Liver (tissue), 8 donors: ENCODE measurements at regions not wholly inside any gene's neighbourhood (a gene's known extent, or its start where the extent isn't known, plus 50 kb on each side); places are given as distances from the start of the nearest gene placed in this dataset.

Experiments
- DNase-seq: peaks from one replicate; pipeline ENCODE4 v3.0.0-alpha.2; 2017; ENCODE audit warnings: low spot score
- H3K27ac ChIP-seq, 2 donors: one replicate each; pipeline ENCODE4 v1.7.0; 2013; ENCODE audit warnings: inconsistent platforms in 2 of 2, low read length in 2 of 2, control low read depth in 1 of 2, low read depth in 1 of 2, mild to moderate bottlenecking in 1 of 2
- H3K27me3 ChIP-seq, 4 donors: one replicate each; pipeline versions ENCODE4 v1.6.1 to v1.7.0; 2013; ENCODE audit warnings: low read length in 3 of 4, inconsistent platforms in 1 of 4, mild to moderate bottlenecking in 1 of 4, moderate library complexity in 1 of 4; ENCODE audit not compliant: control insufficient read depth in 4 of 4, insufficient read depth in 4 of 4
- H3K36me3 ChIP-seq, 4 donors: one replicate each; pipeline versions ENCODE4 v1.6.1 to v1.7.0; 2013; ENCODE audit warnings: low read length in 3 of 4, mild to moderate bottlenecking in 3 of 4, low read depth in 1 of 4, moderate library complexity in 1 of 4; ENCODE audit not compliant: control insufficient read depth in 4 of 4, insufficient read depth in 3 of 4
- H3K4me1 ChIP-seq, 4 donors: one replicate each; pipeline versions ENCODE4 v1.6.1 to v1.7.0; 2013; ENCODE audit warnings: low read length in 3 of 4, mild to moderate bottlenecking in 3 of 4, moderate library complexity in 1 of 4; ENCODE audit not compliant: control insufficient read depth in 4 of 4, insufficient read depth in 4 of 4
- H3K4me3 ChIP-seq, 3 donors: one replicate each; pipeline versions ENCODE4 v1.6.1 to v1.7.0; 2013; ENCODE audit warnings: low read length in 3 of 3, control low read depth in 1 of 3, low read depth in 1 of 3, mild to moderate bottlenecking in 1 of 3
- H3K9ac ChIP-seq, 2 donors: one replicate each; pipeline ENCODE4 v1.7.0; 2013; ENCODE audit warnings: low read length in 2 of 2, mild to moderate bottlenecking in 2 of 2, moderate library complexity in 2 of 2, control low read depth in 1 of 2, low read depth in 1 of 2
- H3K9me3 ChIP-seq, 4 donors: one replicate each; pipeline versions ENCODE4 v1.6.1 to v1.7.0; 2013; ENCODE audit warnings: low read length in 3 of 4; ENCODE audit not compliant: control insufficient read depth in 4 of 4
- ATF3 ChIP-seq: IDR thresholded peaks from 2 replicates; pipeline ENCODE4 v1.6.1; 2016; ENCODE audit warnings: antibody characterized with exemption
- CTCF ChIP-seq: fragments of 150-350 bp; IDR thresholded peaks from 2 replicates; pipeline ENCODE4 v1.5.1; 2017; ENCODE audit warnings: improper control_type of control experiment, low read depth, low read length; ENCODE audit not compliant: missing input control
- FOXA1 ChIP-seq: IDR thresholded peaks from 2 replicates; pipeline ENCODE4 v1.6.1; 2016; ENCODE audit warnings: antibody characterized with exemption
- FOXA2 ChIP-seq: IDR thresholded peaks from 2 replicates; pipeline ENCODE4 v1.6.1; 2016; ENCODE audit warnings: antibody characterized with exemption
- GABPA ChIP-seq, 2 donors: IDR thresholded peaks in 1 of 2; conservative IDR thresholded peaks in 1 of 2; 2 replicates each; pipeline ENCODE4 v1.6.1; 2016; ENCODE audit warnings: antibody characterized with exemption in 2 of 2, mild to moderate bottlenecking in 1 of 2, moderate library complexity in 1 of 2
- HNF4A ChIP-seq, 2 donors: conservative IDR thresholded peaks; 2 replicates each; pipeline ENCODE4 v1.6.1; 2016; ENCODE audit warnings: antibody characterized with exemption in 2 of 2, mild to moderate bottlenecking in 2 of 2
- HNF4G ChIP-seq: IDR thresholded peaks from 2 replicates; pipeline ENCODE4 v1.6.1; 2016; ENCODE audit warnings: antibody characterized with exemption
- JUND ChIP-seq, 2 donors: IDR thresholded peaks; 2 replicates each; pipeline ENCODE4 v1.6.1; 2016; ENCODE audit warnings: antibody characterized with exemption in 2 of 2
- NR2F2 ChIP-seq: IDR thresholded peaks from 2 replicates; pipeline ENCODE4 v1.6.1; 2016; ENCODE audit warnings: antibody characterized with exemption
- RAD21 ChIP-seq, 2 donors: IDR thresholded peaks; 2 replicates each; pipeline ENCODE4 v1.6.1; 2016; ENCODE audit warnings: antibody characterized with exemption in 2 of 2, mild to moderate bottlenecking in 2 of 2
- REST ChIP-seq: IDR thresholded peaks from 2 replicates; pipeline ENCODE4 v1.6.1; 2016; ENCODE audit warnings: antibody characterized with exemption, mild to moderate bottlenecking
- RXRA ChIP-seq, 2 donors: IDR thresholded peaks; 2 replicates each; pipeline ENCODE4 v1.6.1; 2017 to 2018; ENCODE audit warnings: antibody characterized with exemption in 2 of 2, mild to moderate bottlenecking in 1 of 2
- SP1 ChIP-seq: IDR thresholded peaks from 2 replicates; pipeline ENCODE4 v1.6.1; 2018; ENCODE audit warnings: antibody characterized with exemption, mild to moderate bottlenecking
- YY1 ChIP-seq: IDR thresholded peaks from 2 replicates; pipeline ENCODE4 v1.6.1; 2016; ENCODE audit warnings: antibody characterized with exemption, mild to moderate bottlenecking
- WGBS: extraction: QIAGEN DNeasy Blood & Tissue Kit; methylation state at CpG from one replicate; pipeline ENCODE4 v1.1.7; 2013; 5-methylcytosine and 5-hydroxymethylcytosine counted together
- TF ChIP-seq, protein P1 (sequence below): IDR thresholded peaks from 2 replicates; pipeline ENCODE4 v1.6.1; 2016; ENCODE audit warnings: antibody characterized with exemption
- donor health status: healthy.
- donor health status: healthy.
- donor health status: healthy.
- donor health status: healthy.
- donor health status: healthy.

- Histone ChIP-seq H3K9me3 (no peaks in the 10 kb centered on the region), H3K4me3 (no peak overlapping the region), H3K27ac (no peak overlapping the region), H3K9ac (no peak overlapping the region), H3K36me3 (no peaks in the 10 kb centered on the region), H3K4me1 (no peaks in the 10 kb centered on the region), H3K27me3 (no peaks in the 10 kb centered on the region)
- no peak for DNase-seq
- 87% methylated on average over 7 of the region's 7 CpGs for WGBS
- no peak for TF ChIP-seq SP1
- no peak for TF ChIP-seq CTCF
- no peak for TF ChIP-seq FOXA1
These were observed 421.5 kb downstream of the FUT8 start for GRCh38 chr14:65834051-65834450.

GRCh38 chr14:65834812-65835211 lies 422.3 kb downstream of the FUT8 start:
- no peak for TF ChIP-seq CTCF
- TF ChIP-seq FOXA1: no peak
- TF ChIP-seq HNF4A (conservative IDR thresholded peaks at IDR 0.05): no peak
- no peak for TF ChIP-seq NR2F2
- no peak for TF ChIP-seq JUND (IDR thresholded peaks at IDR 0.05)
- no peak for TF ChIP-seq HNF4G
- TF ChIP-seq RXRA (IDR thresholded peaks at IDR 0.05): no peak
- TF ChIP-seq GABPA (IDR thresholded peaks at IDR 0.05 in 1 of 2, conservative IDR thresholded peaks at IDR 0.05 in 1 of 2): no peak
- TF ChIP-seq RAD21 (IDR thresholded peaks at IDR 0.05): no peak
- TF ChIP-seq SP1: no peak
- no peak for TF ChIP-seq YY1
- TF ChIP-seq FOXA2: no peak
- no peak for TF ChIP-seq REST
- TF ChIP-seq ATF3: no peak
- TF ChIP-seq, protein P1, sequence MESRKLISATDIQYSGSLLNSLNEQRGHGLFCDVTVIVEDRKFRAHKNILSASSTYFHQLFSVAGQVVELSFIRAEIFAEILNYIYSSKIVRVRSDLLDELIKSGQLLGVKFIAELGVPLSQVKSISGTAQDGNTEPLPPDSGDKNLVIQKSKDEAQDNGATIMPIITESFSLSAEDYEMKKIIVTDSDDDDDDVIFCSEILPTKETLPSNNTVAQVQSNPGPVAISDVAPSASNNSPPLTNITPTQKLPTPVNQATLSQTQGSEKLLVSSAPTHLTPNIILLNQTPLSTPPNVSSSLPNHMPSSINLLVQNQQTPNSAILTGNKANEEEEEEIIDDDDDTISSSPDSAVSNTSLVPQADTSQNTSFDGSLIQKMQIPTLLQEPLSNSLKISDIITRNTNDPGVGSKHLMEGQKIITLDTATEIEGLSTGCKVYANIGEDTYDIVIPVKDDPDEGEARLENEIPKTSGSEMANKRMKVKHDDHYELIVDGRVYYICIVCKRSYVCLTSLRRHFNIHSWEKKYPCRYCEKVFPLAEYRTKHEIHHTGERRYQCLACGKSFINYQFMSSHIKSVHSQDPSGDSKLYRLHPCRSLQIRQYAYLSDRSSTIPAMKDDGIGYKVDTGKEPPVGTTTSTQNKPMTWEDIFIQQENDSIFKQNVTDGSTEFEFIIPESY: no peak
- no peaks in the 10 kb centered on the region for H3K9me3 ChIP-seq
- no peak overlapping the region for H3K4me3 ChIP-seq
- no peak overlapping the region for H3K27ac ChIP-seq
- no peaks in the 10 kb centered on the region for H3K4me1 ChIP-seq
- H3K9ac ChIP-seq: no peak overlapping the region
- no peaks in the 10 kb centered on the region for H3K27me3 ChIP-seq
- 95% methylated on average over 6 of the region's 6 CpGs for WGBS
- DNase-seq: no peak
- no peaks in the 10 kb centered on the region for H3K36me3 ChIP-seq
